ENCODE measurements at regions not wholly inside any gene's neighbourhood (a gene's known extent, or its start where the extent isn't known, plus 50 kb on each side); places are given as distances from the start of the nearest gene placed in this dataset.

DNA sequence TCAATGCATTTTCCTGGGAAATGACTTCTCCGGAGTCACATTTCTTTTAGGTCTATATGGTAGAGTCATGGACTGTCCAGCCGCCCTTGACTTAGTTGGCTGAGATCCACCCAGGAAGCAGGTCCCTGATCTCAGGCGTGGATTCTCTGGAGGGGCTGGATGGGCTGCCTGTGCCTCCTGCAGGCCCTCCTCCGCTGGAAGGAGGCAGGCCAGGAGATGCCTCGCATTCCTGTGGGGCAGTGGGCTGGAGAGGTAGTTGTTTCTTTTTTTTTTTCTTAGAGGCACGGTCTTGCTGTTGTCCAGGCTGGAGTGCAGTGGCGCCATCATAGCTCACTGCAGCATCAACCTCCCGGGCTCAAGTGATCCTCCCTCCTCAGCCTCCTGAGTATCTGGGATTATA, 129.0 kb upstream of the MYCN start:
- H3K4me1 ChIP-seq (ENCODE audit: low read length): no peaks in the 10 kb centered on the region
- H3K9me2 ChIP-seq (replicated peaks; ENCODE audit: insufficient read depth, low read length): no peaks in the 10 kb centered on the region
- no peaks in the 10 kb centered on the region for H3K9me3 ChIP-seq (replicated peaks; ENCODE audit: insufficient read depth, low read length)
- H3K79me2 ChIP-seq (ENCODE audit: low read length): no peaks in the 10 kb centered on the region
- no peaks in the 10 kb centered on the region for H3K27me3 ChIP-seq (replicated peaks; ENCODE audit: insufficient read depth, low read length)
- no peak for DNase-seq
- no peak overlapping the region for H3K9ac ChIP-seq (ENCODE audit: low read length)
- no peak overlapping the region for H2AFZ ChIP-seq (ENCODE audit: low read length)
- H3K4me2 ChIP-seq (ENCODE audit: low read depth, low read length): no peak overlapping the region
- H3K4me3 ChIP-seq (ENCODE audit: low read length): no peak overlapping the region
- H3K36me3 ChIP-seq (replicated peaks; ENCODE audit: insufficient read depth, low read length): no peaks in the 10 kb centered on the region
- TF ChIP-seq EZH2phosphoT487 (IDR thresholded peaks at IDR 0.05; ENCODE audit: low read length) (no peak), EZH2 (optimal IDR thresholded peaks at IDR 0.05; ENCODE audit: low read depth, low read length) (no peak)
- TF ChIP-seq, protein P1, sequence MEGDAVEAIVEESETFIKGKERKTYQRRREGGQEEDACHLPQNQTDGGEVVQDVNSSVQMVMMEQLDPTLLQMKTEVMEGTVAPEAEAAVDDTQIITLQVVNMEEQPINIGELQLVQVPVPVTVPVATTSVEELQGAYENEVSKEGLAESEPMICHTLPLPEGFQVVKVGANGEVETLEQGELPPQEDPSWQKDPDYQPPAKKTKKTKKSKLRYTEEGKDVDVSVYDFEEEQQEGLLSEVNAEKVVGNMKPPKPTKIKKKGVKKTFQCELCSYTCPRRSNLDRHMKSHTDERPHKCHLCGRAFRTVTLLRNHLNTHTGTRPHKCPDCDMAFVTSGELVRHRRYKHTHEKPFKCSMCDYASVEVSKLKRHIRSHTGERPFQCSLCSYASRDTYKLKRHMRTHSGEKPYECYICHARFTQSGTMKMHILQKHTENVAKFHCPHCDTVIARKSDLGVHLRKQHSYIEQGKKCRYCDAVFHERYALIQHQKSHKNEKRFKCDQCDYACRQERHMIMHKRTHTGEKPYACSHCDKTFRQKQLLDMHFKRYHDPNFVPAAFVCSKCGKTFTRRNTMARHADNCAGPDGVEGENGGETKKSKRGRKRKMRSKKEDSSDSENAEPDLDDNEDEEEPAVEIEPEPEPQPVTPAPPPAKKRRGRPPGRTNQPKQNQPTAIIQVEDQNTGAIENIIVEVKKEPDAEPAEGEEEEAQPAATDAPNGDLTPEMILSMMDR (IDR thresholded peaks at IDR 0.05; ENCODE audit: low read length): no peak
- H3F3A ChIP-seq (ENCODE audit: insufficient read depth, low read length): no peaks in the 10 kb centered on the region
- no peak overlapping the region for H3K27ac ChIP-seq (ENCODE audit: low read length)
- no peaks in the 10 kb centered on the region for H4K20me1 ChIP-seq (ENCODE audit: insufficient read depth, low read length)

DNA sequence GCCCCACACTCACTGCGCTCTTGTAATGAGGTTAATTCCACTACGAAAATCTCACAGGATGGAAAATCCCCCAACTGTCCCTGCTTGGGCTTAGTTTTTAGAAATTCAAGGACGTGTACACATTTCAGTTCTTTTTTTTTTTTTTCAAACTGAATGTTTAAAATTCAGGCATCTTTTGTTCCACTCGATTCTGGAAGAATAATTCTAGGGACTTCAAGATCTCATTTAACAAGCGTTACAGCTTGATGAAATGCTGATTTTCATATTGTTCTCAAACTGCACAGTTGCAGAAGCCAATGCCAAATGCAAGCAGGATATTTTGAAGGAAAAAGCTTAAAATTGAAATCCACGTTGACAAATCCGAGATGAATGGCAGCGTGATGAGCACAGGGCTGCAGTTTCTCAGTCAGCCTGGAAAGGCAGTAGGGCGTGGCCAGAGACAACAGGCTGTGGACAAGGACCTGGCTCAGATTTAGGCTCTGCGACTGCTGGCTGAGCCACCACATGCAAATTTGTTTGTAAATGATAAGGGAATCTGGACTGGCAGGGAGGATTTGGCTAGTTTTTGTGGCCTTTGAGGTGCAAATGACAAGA, 128.1 kb upstream of the MYCN start:
- H2AFZ ChIP-seq (ENCODE audit: low read length): no peak overlapping the region
- no peaks in the 10 kb centered on the region for H3K79me2 ChIP-seq (ENCODE audit: low read length)
- no peak overlapping the region for H3K4me3 ChIP-seq (ENCODE audit: low read length)
- no peak for DNase-seq
- H3K27me3 ChIP-seq (replicated peaks; ENCODE audit: insufficient read depth, low read length): no peaks in the 10 kb centered on the region
- H3F3A ChIP-seq (ENCODE audit: insufficient read depth, low read length): no peaks in the 10 kb centered on the region
- H4K20me1 ChIP-seq (ENCODE audit: insufficient read depth, low read length): no peaks in the 10 kb centered on the region
- TF ChIP-seq, protein P1 (IDR thresholded peaks at IDR 0.05; ENCODE audit: low read length): no peak
- TF ChIP-seq EZH2 (optimal IDR thresholded peaks at IDR 0.05; ENCODE audit: low read depth, low read length) (no peak), EZH2phosphoT487 (IDR thresholded peaks at IDR 0.05; ENCODE audit: low read length) (no peak)
- H3K4me1 ChIP-seq (ENCODE audit: low read length): no peaks in the 10 kb centered on the region
- no peak overlapping the region for H3K27ac ChIP-seq (ENCODE audit: low read length)
- H3K9ac ChIP-seq (ENCODE audit: low read length): no peak overlapping the region
- H3K9me3 ChIP-seq (replicated peaks; ENCODE audit: insufficient read depth, low read length): no peaks in the 10 kb centered on the region
- H3K4me2 ChIP-seq (ENCODE audit: low read depth, low read length): no peak overlapping the region
- H3K36me3 ChIP-seq (replicated peaks; ENCODE audit: insufficient read depth, low read length): no peaks in the 10 kb centered on the region
- no peaks in the 10 kb centered on the region for H3K9me2 ChIP-seq (replicated peaks; ENCODE audit: insufficient read depth, low read length)

DNA sequence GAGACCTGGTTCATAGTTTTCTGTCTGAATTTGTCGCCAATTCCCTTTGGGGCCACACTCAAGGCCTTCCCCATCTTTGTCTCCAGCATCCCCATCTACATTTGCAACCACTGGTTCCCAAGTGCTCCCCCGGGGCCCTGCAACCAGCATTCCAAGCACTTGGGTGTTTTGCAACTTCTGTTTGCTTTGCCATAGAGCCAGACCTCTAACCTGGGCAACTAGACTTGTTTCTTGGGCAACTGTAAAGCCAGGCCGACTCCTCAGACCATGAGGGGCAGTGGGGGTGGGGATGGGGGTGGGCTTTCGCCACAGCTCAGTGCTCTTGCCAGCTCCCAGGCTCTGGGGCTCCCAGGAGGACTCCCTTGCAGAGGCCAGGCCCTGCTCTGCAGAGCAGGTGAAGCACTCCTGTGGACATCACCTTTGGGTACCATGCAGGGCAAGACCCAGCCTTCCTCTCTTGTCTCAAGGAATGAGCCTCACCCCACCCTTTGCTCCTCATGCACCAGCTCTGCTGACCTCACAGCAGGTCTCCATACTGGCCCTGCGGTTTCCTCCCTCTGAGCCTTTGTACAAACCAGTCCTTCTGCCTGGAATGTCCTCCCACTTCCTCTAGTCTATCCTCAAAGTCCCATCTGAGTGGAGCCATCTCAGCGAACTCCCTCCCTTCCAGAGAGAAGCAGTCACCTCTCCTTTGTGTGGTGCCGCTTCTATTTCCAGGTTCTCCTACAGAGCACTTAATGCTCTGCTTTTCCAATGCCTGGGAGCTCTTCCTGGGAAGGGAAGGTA, 126.7 kb upstream of the MYCN start:
- TF ChIP-seq EZH2 (optimal IDR thresholded peaks at IDR 0.05; ENCODE audit: low read depth, low read length): no peak
- no peak for TF ChIP-seq EZH2phosphoT487 (IDR thresholded peaks at IDR 0.05; ENCODE audit: low read length)
- no peak overlapping the region for H3K9ac ChIP-seq (ENCODE audit: low read length)
- H3K36me3 ChIP-seq (replicated peaks; ENCODE audit: insufficient read depth, low read length): no peaks in the 10 kb centered on the region
- no peaks in the 10 kb centered on the region for H3K9me3 ChIP-seq (replicated peaks; ENCODE audit: insufficient read depth, low read length)
- no peaks in the 10 kb centered on the region for H3K79me2 ChIP-seq (ENCODE audit: low read length)
- no peaks in the 10 kb centered on the region for H3K9me2 ChIP-seq (replicated peaks; ENCODE audit: insufficient read depth, low read length)
- no peaks in the 10 kb centered on the region for H3K4me1 ChIP-seq (ENCODE audit: low read length)
- H3F3A ChIP-seq (ENCODE audit: insufficient read depth, low read length): no peaks in the 10 kb centered on the region
- no peak for DNase-seq
- H3K4me3 ChIP-seq (ENCODE audit: low read length): no peak overlapping the region
- H3K4me2 ChIP-seq (ENCODE audit: low read depth, low read length): no peak overlapping the region
- H4K20me1 ChIP-seq (ENCODE audit: insufficient read depth, low read length): no peaks in the 10 kb centered on the region
- H3K27me3 ChIP-seq (replicated peaks; ENCODE audit: insufficient read depth, low read length): no peaks in the 10 kb centered on the region
- no peak overlapping the region for H2AFZ ChIP-seq (ENCODE audit: low read length)
- no peak overlapping the region for H3K27ac ChIP-seq (ENCODE audit: low read length)

DNA sequence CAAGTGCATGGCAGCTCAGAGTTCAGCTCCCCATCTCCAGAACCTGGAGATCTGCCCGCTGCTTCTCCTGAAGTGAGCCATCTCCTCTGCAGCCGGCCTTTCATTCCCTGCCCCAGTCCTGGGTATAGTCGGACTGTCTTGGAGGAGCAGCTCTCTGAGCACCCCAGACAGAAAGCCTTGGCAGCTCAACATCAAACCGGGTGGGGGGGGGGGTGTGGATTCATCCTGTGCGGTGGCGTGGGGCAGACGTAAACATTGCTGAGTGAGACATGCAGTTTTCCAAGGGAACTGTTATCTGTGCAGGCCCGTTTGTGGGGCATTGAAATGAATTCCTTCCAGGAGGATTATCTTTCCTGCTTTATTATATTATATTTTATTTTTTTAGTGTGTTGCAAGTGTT, 125.9 kb upstream of the MYCN start:
- Histone ChIP-seq H4K20me1 (ENCODE audit: insufficient read depth, low read length) (no peaks in the 10 kb centered on the region), H3K36me3 (replicated peaks; ENCODE audit: insufficient read depth, low read length) (no peaks in the 10 kb centered on the region)
- no peak for DNase-seq

More for the DNA sequence above, 125.9 kb upstream of the MYCN start:
- Histone ChIP-seq H3K4me1 (ENCODE audit: low read length) (no peaks in the 10 kb centered on the region), H3K27ac (ENCODE audit: low read length) (no peak overlapping the region), H2AFZ (ENCODE audit: low read length) (no peak overlapping the region), H3K9ac (ENCODE audit: low read length) (no peak overlapping the region), H3K4me2 (ENCODE audit: low read depth, low read length) (no peak overlapping the region), H3K27me3 (replicated peaks; ENCODE audit: insufficient read depth, low read length) (no peaks in the 10 kb centered on the region), H3K9me3 (replicated peaks; ENCODE audit: insufficient read depth, low read length) (no peaks in the 10 kb centered on the region), H3K4me3 (ENCODE audit: low read length) (no peak overlapping the region), H3K79me2 (ENCODE audit: low read length) (no peaks in the 10 kb centered on the region), H3F3A (ENCODE audit: insufficient read depth, low read length) (no peaks in the 10 kb centered on the region), H3K9me2 (replicated peaks; ENCODE audit: insufficient read depth, low read length) (no peaks in the 10 kb centered on the region)
- TF ChIP-seq, protein P1 (IDR thresholded peaks at IDR 0.05; ENCODE audit: low read length): no peak
- no peak for TF ChIP-seq EZH2phosphoT487 (IDR thresholded peaks at IDR 0.05; ENCODE audit: low read length)
- TF ChIP-seq EZH2 (optimal IDR thresholded peaks at IDR 0.05; ENCODE audit: low read depth, low read length): no peak
